TTC549 (cell line): ENCODE measurements at regions not wholly inside any gene's neighbourhood (a gene's known extent, or its start where the extent isn't known, plus 50 kb on each side); places are given as distances from the start of the nearest gene placed in this dataset.

ENCODE experiments used
- FAIRE-seq: peaks from 2 replicates; lab custom pipeline; 2012; peaks lifted over from hg19 to GRCh38; lab: Jason Lieb, UNC

- no peak for FAIRE-seq
Observed at GRCh38 chr12:66852091-66852490, 173.2 kb upstream of the GRIP1 start.

GRCh38 chr12:66852765-66853164 lies 173.9 kb upstream of the GRIP1 start:
- FAIRE-seq, result no peak

- FAIRE-seq, result no peak
Observed at GRCh38 chr12:66859751-66860440, 181.0 kb upstream of the GRIP1 start.

- peak; percentile 84 for FAIRE-seq
Observed at GRCh38 chr12:66860752-66861750, 182.2 kb upstream of the GRIP1 start.

GRCh38 chr12:66862356-66862985 lies 183.6 kb upstream of the GRIP1 start:
- FAIRE-seq, result no peak

- FAIRE-seq, result no peak
Observed at GRCh38 chr12:66863276-66863675, 184.4 kb upstream of the GRIP1 start.

GRCh38 chr12:66877925-66878324 lies 199.0 kb upstream of the GRIP1 start:
- FAIRE-seq, result no peak

- no peak for FAIRE-seq
Observed at GRCh38 chr12:66879409-66879808, 200.5 kb upstream of the GRIP1 start.

- FAIRE-seq, result no peak
Observed at GRCh38 chr12:66881386-66881785, 202.5 kb upstream of the GRIP1 start.

GRCh38 chr12:66884091-66884490 lies 205.2 kb upstream of the GRIP1 start:
- no peak for FAIRE-seq

GRCh38 chr12:66885115-66885875 lies 206.4 kb upstream of the GRIP1 start:
- no peak for FAIRE-seq

GRCh38 chr12:66896797-66897196 lies 217.9 kb upstream of the GRIP1 start:
- no peak for FAIRE-seq

GRCh38 chr12:66898700-66899469 lies 220.0 kb upstream of the GRIP1 start:
- FAIRE-seq, result no peak

GRCh38 chr12:66899588-66899987 lies 220.7 kb upstream of the GRIP1 start:
- no peak for FAIRE-seq

GRCh38 chr12:66900616-66901015 lies 221.7 kb upstream of the GRIP1 start:
- FAIRE-seq, result no peak

GRCh38 chr12:66901138-66901932 lies 222.5 kb upstream of the GRIP1 start:
- no peak for FAIRE-seq

- FAIRE-seq, result no peak
Observed at GRCh38 chr12:66902020-66902419, 223.1 kb upstream of the GRIP1 start.

- no peak for FAIRE-seq
Observed at GRCh38 chr12:66903782-66904396, 225.0 kb upstream of the GRIP1 start.

GRCh38 chr12:66905201-66905600 lies 226.3 kb upstream of the GRIP1 start:
- FAIRE-seq, result no peak

GRCh38 chr12:66910366-66910974 lies 231.6 kb upstream of the GRIP1 start:
- no peak for FAIRE-seq
